Heart left ventricle (tissue), 16 donors: ENCODE measurements at regions not wholly inside any gene's neighbourhood (a gene's known extent, or its start where the extent isn't known, plus 50 kb on each side); places are given as distances from the start of the nearest gene placed in this dataset.

ENCODE experiments used
- ATAC-seq, 4 donors: fragments of 200-7000 bp; cut with Tn5 transposase; one replicate each; pipeline ENCODE4 v1.9.1; 2020 to 2022; ENCODE audit warnings: moderate library complexity in 4 of 4, mild to moderate bottlenecking in 3 of 4, moderate number of reproducible peaks in 1 of 4
- DNase-seq, 5 donors: peaks; one replicate each; pipeline ENCODE4 v3.0.0-alpha.2; 2020
- H3K27ac ChIP-seq, 12 donors: fragments of 200-600 bp; sonication (generic) in 4 of 12; one replicate each; pipeline versions ENCODE4 v1.5.0 to v1.8.0; 2016 to 2022; ENCODE audit warnings: mild to moderate bottlenecking in 2 of 12
- H3K27me3 ChIP-seq, 9 donors: fragments of 200-600 bp; sonication (generic) in 2 of 9; one replicate each; pipeline versions ENCODE4 v1.5.1 to v1.8.0; 2016 to 2022; ENCODE audit warnings: mild to moderate bottlenecking in 3 of 9
- H3K36me3 ChIP-seq, 9 donors: fragments of 200-600 bp; sonication (generic) in 2 of 9; one replicate each; pipeline versions ENCODE4 v1.5.0 to v1.8.0; 2018 to 2022; ENCODE audit warnings: mild to moderate bottlenecking in 2 of 9
- H3K4me1 ChIP-seq, 12 donors: fragments of 200-600 bp; sonication (generic) in 4 of 12; one replicate each; pipeline versions ENCODE4 v1.5.0 to v1.8.0; 2016 to 2022; ENCODE audit warnings: mild to moderate bottlenecking in 3 of 12
- H3K4me3 ChIP-seq, 12 donors: fragments of 200-600 bp; sonication (generic) in 4 of 12; one replicate each; pipeline versions ENCODE4 v1.5.0 to v1.8.0; 2017 to 2022; ENCODE audit warnings: mild to moderate bottlenecking in 9 of 12, moderate library complexity in 4 of 12
- H3K9me3 ChIP-seq, 12 donors: fragments of 200-600 bp; sonication (generic) in 4 of 12; one replicate each; pipeline versions ENCODE4 v1.5.0 to v1.8.0; 2016 to 2022; ENCODE audit warnings: mild to moderate bottlenecking in 1 of 12
- CTCF ChIP-seq, 12 donors: fragments of 200-600 bp; sonication (generic) in 4 of 12; IDR thresholded peaks; one replicate each; pipeline versions ENCODE4 v1.5.0 to v1.8.0; 2018 to 2022; ENCODE audit warnings: antibody characterized with exemption in 12 of 12, mild to moderate bottlenecking in 5 of 12
- POLR2A ChIP-seq, 2 donors: fragments of 450-650 bp; IDR thresholded peaks; one replicate each; pipeline ENCODE4 v1.6.1; 2017; ENCODE audit warnings: antibody characterized with exemption in 2 of 2, mild to moderate bottlenecking in 2 of 2, moderate library complexity in 2 of 2
- WGBS, 4 donors: extraction: QIAGEN DNeasy Blood & Tissue Kit in 2 of 4; methylation state at CpG; one replicate each; pipeline versions ENCODE4 v1.1.5 to v1.1.7; 2013 to 2018; 5-methylcytosine and 5-hydroxymethylcytosine counted together
- intact Hi-C, 10 donors: fragments of 100-400 bp; cut with DNase I; formaldehyde crosslinking; loops; one replicate each; pipeline versions ENCODE4 v1.11.1 to v1.14.2; 2022
- donor health status: ischemic (EF 13 %, LVEDD 7.1; RV severe dilation, severe dysfunction).
- donor health status: healthy with polysubstance abuse.
- donor health status: DM: no; HTN: yes; CAD: no.
- donor health status: DM: no; HTN: no; CAD: no.
- donor health status: ischemic (EF 25% LVEDD 6.9; RV normal size, moderate dysfunction).
- donor health status: ischemic (EF 25% LVEDD 5.7; RV mildly dilated, moderate dysfunction).
- donor health status: healthy.
- donor health status: DM: yes; HTN: yes; CAD: no.
- donor health status: ischemic (EF 35%, LVEDD 5.7; RV mildly dilated, moderate dysfunction).
- donor health status: nonischemic (EF 11% LVEDD 7.7; RV severe dilation, severe dysfunction).
- donor health status: DM: yes; HTN: yes; CAD: no.
- donor health status: PGD.
- donor health status: ischemic (EF 29% LVEDD 5.4; RV normal size, mild dysfunction).
- donor health status: nonischemic (EF 23%, LVEDD 6.1; RV moderate dilation, normal function).

DNA sequence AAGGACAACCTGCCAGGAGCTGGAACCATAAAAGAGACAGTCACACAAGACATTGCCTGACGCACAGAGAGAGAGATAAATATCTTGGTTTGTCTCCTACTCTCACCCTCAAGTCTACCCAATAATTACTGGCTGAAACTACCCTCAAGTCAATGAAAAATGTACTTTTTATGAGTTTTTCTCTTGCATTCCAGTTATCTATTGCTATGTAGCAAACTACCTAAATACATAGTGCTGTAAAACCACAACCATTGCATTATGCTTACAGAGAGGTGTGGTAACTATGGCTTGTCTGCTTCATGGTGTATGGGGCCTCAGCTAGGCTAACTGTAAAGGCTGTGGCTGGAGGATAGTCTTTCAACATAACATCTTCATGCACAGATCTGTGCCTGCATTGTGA, 247.8 kb downstream of the HAO1 start:
- H3K4me3 ChIP-seq = no peak overlapping the region
- H3K36me3 ChIP-seq = no peaks in the 10 kb centered on the region
- DNase-seq (no peak), ATAC-seq (no peak)
- H3K9me3 ChIP-seq = peaks cover 0 to 2% (median 0%) of the 10 kb centered on the region in 12 donors
- H3K27me3 ChIP-seq = no peaks in the 10 kb centered on the region
- H3K27ac ChIP-seq = no peak overlapping the region
- peaks cover 0 to 4% (median 0%) of the 10 kb centered on the region in 12 donors for H3K4me1 ChIP-seq
- intact Hi-C loops = no loop called here
- WGBS, 4 donors = 69 to 84% (median 74%) methylated on average over 1 of the region's 1 CpG
- TF ChIP-seq POLR2A (IDR thresholded peaks at IDR 0.05) (no peak), CTCF (IDR thresholded peaks at IDR 0.05) (no peak)

- TF ChIP-seq CTCF (IDR thresholded peaks at IDR 0.05) (no peak), POLR2A (IDR thresholded peaks at IDR 0.05) (no peak)
- ATAC-seq (no peak), DNase-seq (no peak)
- no peaks in the 10 kb centered on the region for H3K9me3 ChIP-seq
- no peak overlapping the region for H3K4me3 ChIP-seq
- H3K27me3 ChIP-seq = no peaks in the 10 kb centered on the region
- H3K36me3 ChIP-seq = no peaks in the 10 kb centered on the region
- peaks cover 0 to 4% (median 0%) of the 10 kb centered on the region in 12 donors for H3K4me1 ChIP-seq
- H3K27ac ChIP-seq = no peak overlapping the region
- intact Hi-C loops = no loop called here
Measured at GRCh38 chr20:7693761-7694160, 246.5 kb downstream of the HAO1 start.

- Histone ChIP-seq H3K4me3 (no peak overlapping the region), H3K36me3 (no peaks in the 10 kb centered on the region), H3K27ac (no peak overlapping the region), H3K9me3 (no peaks in the 10 kb centered on the region), H3K4me1 (peaks cover 0 to 4% (median 0%) of the 10 kb centered on the region in 12 donors), H3K27me3 (no peaks in the 10 kb centered on the region)
- DNase-seq (no peak), ATAC-seq (no peak)
- 62 to 70% (median 68%) methylated on average over 5 of the region's 5 CpGs for WGBS, 4 donors
- intact Hi-C loops = no loop called here
- no peak for TF ChIP-seq POLR2A (IDR thresholded peaks at IDR 0.05)
- TF ChIP-seq CTCF (IDR thresholded peaks at IDR 0.05) = no peak
Measured at GRCh38 chr20:7695051-7695495, 245.2 kb downstream of the HAO1 start.

- no peak for DNase-seq
- Histone ChIP-seq H3K4me1 (peaks cover 0 to 4% (median 0%) of the 10 kb centered on the region in 12 donors), H3K27ac (no peak overlapping the region), H3K27me3 (no peaks in the 10 kb centered on the region), H3K9me3 (no peaks in the 10 kb centered on the region), H3K4me3 (no peak overlapping the region), H3K36me3 (no peaks in the 10 kb centered on the region)
- intact Hi-C loops = no loop called here
- no peak for TF ChIP-seq POLR2A (IDR thresholded peaks at IDR 0.05)
- TF ChIP-seq CTCF (IDR thresholded peaks at IDR 0.05) = no peak
- ATAC-seq = no peak
Measured at GRCh38 chr20:7695635-7696034, 244.6 kb downstream of the HAO1 start.
